ENCODE measurements at regions not wholly inside any gene's neighbourhood (a gene's known extent, or its start where the extent isn't known, plus 50 kb on each side); places are given as distances from the start of the nearest gene placed in this dataset.
"Not testable (repeated sequence)": the region's sequence is repeated elsewhere in the genome, so short reads cannot be mapped to it uniquely, and the experiment has no call there.

- no peak overlapping the region for H3K27ac ChIP-seq
- WGBS: 91% methylated on average over 2 of the region's 2 CpGs
- no peaks in the 10 kb centered on the region for H3K36me3 ChIP-seq
- no peak overlapping the region for H3K4me3 ChIP-seq
- H3K4me1 ChIP-seq: no peaks in the 10 kb centered on the region
- DNase-seq (ENCODE audit: low spot score in 2 of 2): no peak
- H3K9me3 ChIP-seq: no peaks in the 10 kb centered on the region
- H3K27me3 ChIP-seq: no peaks in the 10 kb centered on the region
- no peak for TF ChIP-seq EP300 (IDR thresholded peaks at IDR 0.05)
- no peak for TF ChIP-seq CTCF (IDR thresholded peaks at IDR 0.05)
- no peak for TF ChIP-seq POLR2AphosphoS5 (IDR thresholded peaks at IDR 0.05)
- no peak for TF ChIP-seq POLR2A (IDR thresholded peaks at IDR 0.05)
These were observed 1007.9 kb upstream of the CITED2 start for GRCh38 chr6:140382355-140382754.

GRCh38 chr6:140380427-140381218 lies 1006.2 kb upstream of the CITED2 start:
- H3K9me3 ChIP-seq: no peaks in the 10 kb centered on the region
- no peak for DNase-seq (ENCODE audit: low spot score in 2 of 2)
- H3K4me3 ChIP-seq: no peak overlapping the region
- no peak overlapping the region for H3K27ac ChIP-seq
- no peak for TF ChIP-seq POLR2AphosphoS5 (IDR thresholded peaks at IDR 0.05)
- TF ChIP-seq EP300 (IDR thresholded peaks at IDR 0.05): no peak
- TF ChIP-seq CTCF (IDR thresholded peaks at IDR 0.05): no peak
- TF ChIP-seq POLR2A (IDR thresholded peaks at IDR 0.05): no peak
- H3K27me3 ChIP-seq: no peaks in the 10 kb centered on the region
- H3K4me1 ChIP-seq: no peaks in the 10 kb centered on the region
- H3K36me3 ChIP-seq: no peaks in the 10 kb centered on the region
- 71% methylated on average over 3 of the region's 3 CpGs for WGBS

- Histone ChIP-seq H3K4me3 (no peak overlapping the region), H3K27ac (no peak overlapping the region), H3K27me3 (no peaks in the 10 kb centered on the region), H3K9me3 (no peaks in the 10 kb centered on the region), H3K36me3 (no peaks in the 10 kb centered on the region), H3K4me1 (no peaks in the 10 kb centered on the region)
- no peak for TF ChIP-seq POLR2AphosphoS5 (IDR thresholded peaks at IDR 0.05)
- no peak for DNase-seq (ENCODE audit: low spot score in 2 of 2)
- WGBS: 70% methylated on average over 2 of the region's 2 CpGs
These were observed 1005.5 kb upstream of the CITED2 start for GRCh38 chr6:140379919-140380318.

- H3K4me1 ChIP-seq: no peaks in the 10 kb centered on the region
- H3K9me3 ChIP-seq: no peaks in the 10 kb centered on the region
- no peaks in the 10 kb centered on the region for H3K36me3 ChIP-seq
- no peak overlapping the region for H3K27ac ChIP-seq
- H3K4me3 ChIP-seq: no peak overlapping the region
- no peaks in the 10 kb centered on the region for H3K27me3 ChIP-seq
- TF ChIP-seq POLR2A (IDR thresholded peaks at IDR 0.05) (no peak), CTCF (IDR thresholded peaks at IDR 0.05) (no peak), POLR2AphosphoS5 (IDR thresholded peaks at IDR 0.05) (no peak), EP300 (IDR thresholded peaks at IDR 0.05) (no peak)
- DNase-seq (ENCODE audit: low spot score in 2 of 2): no peak
These were observed 1001.8 kb upstream of the CITED2 start for GRCh38 chr6:140376209-140376608.

GRCh38 chr6:140373728-140374127 lies 999.3 kb upstream of the CITED2 start:
- H3K27ac ChIP-seq, H3K9me3 ChIP-seq, H3K4me1 ChIP-seq, H3K27me3 ChIP-seq, H3K4me3 ChIP-seq, H3K36me3 ChIP-seq: not testable (repeated sequence)
- DNase-seq (ENCODE audit: low spot score in 2 of 2): peak in 1 of 2 donors; percentile 66
- 100% methylated on average over 1 of the region's 24 CpGs for WGBS

GRCh38 chr6:140372064-140372463 lies 997.6 kb upstream of the CITED2 start:
- TF ChIP-seq POLR2AphosphoS5 (IDR thresholded peaks at IDR 0.05) (no peak), EP300 (IDR thresholded peaks at IDR 0.05) (no peak), POLR2A (IDR thresholded peaks at IDR 0.05) (no peak), CTCF (IDR thresholded peaks at IDR 0.05) (no peak)
- DNase-seq (ENCODE audit: low spot score in 2 of 2): no peak

More at GRCh38 chr6:140372064-140372463, 997.6 kb upstream of the CITED2 start:
- Histone ChIP-seq H3K27ac (no peak overlapping the region), H3K9me3 (no peaks in the 10 kb centered on the region), H3K27me3 (no peaks in the 10 kb centered on the region), H3K4me1 (no peaks in the 10 kb centered on the region), H3K36me3 (no peaks in the 10 kb centered on the region), H3K4me3 (no peak overlapping the region)
- WGBS: 82% methylated on average over 4 of the region's 4 CpGs
